Heart left ventricle (tissue), 16 donors: ENCODE measurements at regions not wholly inside any gene's neighbourhood (a gene's known extent, or its start where the extent isn't known, plus 50 kb on each side); places are given as distances from the start of the nearest gene placed in this dataset.

ENCODE experiments used
- ATAC-seq, 4 donors: fragments of 200-7000 bp; cut with Tn5 transposase; one replicate each; pipeline ENCODE4 v1.9.1; 2020 to 2022; ENCODE audit warnings: moderate library complexity in 4 of 4, mild to moderate bottlenecking in 3 of 4, moderate number of reproducible peaks in 1 of 4
- DNase-seq, 5 donors: peaks; one replicate each; pipeline ENCODE4 v3.0.0-alpha.2; 2020
- H3K27ac ChIP-seq, 12 donors: fragments of 200-600 bp; sonication (generic) in 4 of 12; one replicate each; pipeline versions ENCODE4 v1.5.0 to v1.8.0; 2016 to 2022; ENCODE audit warnings: mild to moderate bottlenecking in 2 of 12
- H3K27me3 ChIP-seq, 9 donors: fragments of 200-600 bp; sonication (generic) in 2 of 9; one replicate each; pipeline versions ENCODE4 v1.5.1 to v1.8.0; 2016 to 2022; ENCODE audit warnings: mild to moderate bottlenecking in 3 of 9
- H3K36me3 ChIP-seq, 9 donors: fragments of 200-600 bp; sonication (generic) in 2 of 9; one replicate each; pipeline versions ENCODE4 v1.5.0 to v1.8.0; 2018 to 2022; ENCODE audit warnings: mild to moderate bottlenecking in 2 of 9
- H3K4me1 ChIP-seq, 12 donors: fragments of 200-600 bp; sonication (generic) in 4 of 12; one replicate each; pipeline versions ENCODE4 v1.5.0 to v1.8.0; 2016 to 2022; ENCODE audit warnings: mild to moderate bottlenecking in 3 of 12
- H3K4me3 ChIP-seq, 12 donors: fragments of 200-600 bp; sonication (generic) in 4 of 12; one replicate each; pipeline versions ENCODE4 v1.5.0 to v1.8.0; 2017 to 2022; ENCODE audit warnings: mild to moderate bottlenecking in 9 of 12, moderate library complexity in 4 of 12
- H3K9me3 ChIP-seq, 12 donors: fragments of 200-600 bp; sonication (generic) in 4 of 12; one replicate each; pipeline versions ENCODE4 v1.5.0 to v1.8.0; 2016 to 2022; ENCODE audit warnings: mild to moderate bottlenecking in 1 of 12
- CTCF ChIP-seq, 12 donors: fragments of 200-600 bp; sonication (generic) in 4 of 12; IDR thresholded peaks; one replicate each; pipeline versions ENCODE4 v1.5.0 to v1.8.0; 2018 to 2022; ENCODE audit warnings: antibody characterized with exemption in 12 of 12, mild to moderate bottlenecking in 5 of 12
- POLR2A ChIP-seq, 2 donors: fragments of 450-650 bp; IDR thresholded peaks; one replicate each; pipeline ENCODE4 v1.6.1; 2017; ENCODE audit warnings: antibody characterized with exemption in 2 of 2, mild to moderate bottlenecking in 2 of 2, moderate library complexity in 2 of 2
- WGBS, 4 donors: extraction: QIAGEN DNeasy Blood & Tissue Kit in 2 of 4; methylation state at CpG; one replicate each; pipeline versions ENCODE4 v1.1.5 to v1.1.7; 2013 to 2018; 5-methylcytosine and 5-hydroxymethylcytosine counted together
- intact Hi-C, 10 donors: fragments of 100-400 bp; cut with DNase I; formaldehyde crosslinking; loops; one replicate each; pipeline versions ENCODE4 v1.11.1 to v1.14.2; 2022
- donor health status: ischemic (EF 13 %, LVEDD 7.1; RV severe dilation, severe dysfunction).
- donor health status: healthy with polysubstance abuse.
- donor health status: DM: no; HTN: yes; CAD: no.
- donor health status: DM: no; HTN: no; CAD: no.
- donor health status: ischemic (EF 25% LVEDD 6.9; RV normal size, moderate dysfunction).
- donor health status: ischemic (EF 25% LVEDD 5.7; RV mildly dilated, moderate dysfunction).
- donor health status: healthy.
- donor health status: DM: yes; HTN: yes; CAD: no.
- donor health status: ischemic (EF 35%, LVEDD 5.7; RV mildly dilated, moderate dysfunction).
- donor health status: nonischemic (EF 11% LVEDD 7.7; RV severe dilation, severe dysfunction).
- donor health status: DM: yes; HTN: yes; CAD: no.
- donor health status: PGD.
- donor health status: ischemic (EF 29% LVEDD 5.4; RV normal size, mild dysfunction).
- donor health status: nonischemic (EF 23%, LVEDD 6.1; RV moderate dilation, normal function).

- Histone ChIP-seq H3K36me3 (no peaks in the 10 kb centered on the region), H3K27me3 (no peaks in the 10 kb centered on the region), H3K9me3 (peaks cover 0 to 4% (median 0%) of the 10 kb centered on the region in 12 donors), H3K27ac (no peak overlapping the region), H3K4me1 (peaks cover 0 to 5% (median 0%) of the 10 kb centered on the region in 12 donors), H3K4me3 (no peak overlapping the region)
- DNase-seq (no peak), ATAC-seq (no peak)
- TF ChIP-seq POLR2A (IDR thresholded peaks at IDR 0.05) (no peak), CTCF (IDR thresholded peaks at IDR 0.05) (no peak)
- intact Hi-C loops, result no loop called here
- 39 to 57% (median 49%) methylated on average over 1 of the region's 1 CpG for WGBS, 4 donors
Observed at GRCh38 chr3:20701641-20702040, 515.6 kb upstream of the SGO1 start.

- intact Hi-C loops, result no loop called here
- Histone ChIP-seq H3K27ac (no peak overlapping the region), H3K4me1 (peaks cover 0 to 5% (median 0%) of the 10 kb centered on the region in 12 donors), H3K4me3 (no peak overlapping the region), H3K36me3 (no peaks in the 10 kb centered on the region), H3K9me3 (peaks cover 0 to 4% (median 0%) of the 10 kb centered on the region in 12 donors), H3K27me3 (no peaks in the 10 kb centered on the region)
- peak in 1 of 5 donors; percentile 10 for DNase-seq
- TF ChIP-seq POLR2A (IDR thresholded peaks at IDR 0.05) (no peak), CTCF (IDR thresholded peaks at IDR 0.05) (no peak)
- WGBS, 4 donors, result 40 to 48% (median 46%) methylated on average over 2 of the region's 2 CpGs
- peak in 3 of 4 donors; percentile 41 to 62 (median 49) for ATAC-seq
Observed at GRCh38 chr3:20700714-20701113, 514.7 kb upstream of the SGO1 start.

GRCh38 chr3:20698896-20699295, 512.9 kb upstream of the SGO1 start:
- Histone ChIP-seq H3K36me3 (no peaks in the 10 kb centered on the region), H3K9me3 (peaks cover 0 to 4% (median 0%) of the 10 kb centered on the region in 12 donors), H3K27ac (no peak overlapping the region), H3K4me1 (peaks cover 0 to 5% (median 0%) of the 10 kb centered on the region in 12 donors), H3K27me3 (no peaks in the 10 kb centered on the region), H3K4me3 (no peak overlapping the region)
- intact Hi-C loops, result no loop called here
- no peak for TF ChIP-seq CTCF (IDR thresholded peaks at IDR 0.05)
- no peak for TF ChIP-seq POLR2A (IDR thresholded peaks at IDR 0.05)
- DNase-seq, result no peak
- ATAC-seq, result no peak
- 84 to 93% (median 93%) methylated on average over 5 of the region's 5 CpGs for WGBS, 4 donors

GRCh38 chr3:20696388-20697150, 510.6 kb upstream of the SGO1 start:
- no peaks in the 10 kb centered on the region for H3K9me3 ChIP-seq
- WGBS, 4 donors, result 46 to 58% (median 51%) methylated on average over 4 of the region's 4 CpGs
- no peak for ATAC-seq
- DNase-seq, result no peak
- H3K4me3 ChIP-seq, result no peak overlapping the region
- H3K27ac ChIP-seq, result no peak overlapping the region
- intact Hi-C loops, result no loop called here
- H3K36me3 ChIP-seq, result no peaks in the 10 kb centered on the region
- H3K27me3 ChIP-seq, result no peaks in the 10 kb centered on the region
- TF ChIP-seq POLR2A (IDR thresholded peaks at IDR 0.05) (no peak), CTCF (IDR thresholded peaks at IDR 0.05) (no peak)
- H3K4me1 ChIP-seq, result peaks cover 0 to 5% (median 0%) of the 10 kb centered on the region in 12 donors
